ENCODE measurements at regions not wholly inside any gene's neighbourhood (a gene's known extent, or its start where the extent isn't known, plus 50 kb on each side); places are given as distances from the start of the nearest gene placed in this dataset.

GRCh38 chr11:62025487-62026105, 58.2 kb upstream of the FTH1 start (continued):
- TF ChIP-seq CHD2 (IDR thresholded peaks at IDR 0.05; ENCODE audit: low read depth, low read length) (peak; percentile 43; the same call in 1 of the 2 replicates), RBFOX2 (IDR thresholded peaks at IDR 0.05; ENCODE audit: low read depth, low read length) (peak; percentile 39; the same call in 1 of the 2 replicates), ELF1 (tag; IDR thresholded peaks at IDR 0.05) (peak; percentile 79), KDM2B (CRISPR knock-in tag; IDR thresholded peaks at IDR 0.05) (no peak), POLR2H (tag; IDR thresholded peaks at IDR 0.05; ENCODE audit: low read depth) (peak; percentile 46; the same call in 1 of the 2 replicates), TAF9B (IDR thresholded peaks at IDR 0.05; ENCODE audit: partially characterized antibody) (peak; percentile 98), FIP1L1 (IDR thresholded peaks at IDR 0.05; ENCODE audit: low read depth, low read length, poor library complexity, severe bottlenecking) (no peak), ZNF785 (CRISPR knock-in tag; IDR thresholded peaks at IDR 0.05) (no peak), ZEB2 (IDR thresholded peaks at IDR 0.05) (peak; percentile 92), YBX1 (IDR thresholded peaks at IDR 0.05) (no peak), MECOM (CRISPR knock-in tag; IDR thresholded peaks at IDR 0.05) (no peak), ZBTB5 (IDR thresholded peaks at IDR 0.05) (no peak), SMAD2 (IDR thresholded peaks at IDR 0.05; ENCODE audit: low read depth, low read length) (no peak), SOX6 (IDR thresholded peaks at IDR 0.05) (peak; percentile 98), FOXK1 (CRISPR knock-in tag; IDR thresholded peaks at IDR 0.05; ENCODE audit: borderline replicate concordance) (peak; percentile 96), ZNF12 (CRISPR knock-in tag; IDR thresholded peaks at IDR 0.05) (no peak), ETV5 (CRISPR knock-in tag; IDR thresholded peaks at IDR 0.05; ENCODE audit: low read depth) (peak; percentile 97), KDM1A (IDR thresholded peaks at IDR 0.05) (peak; percentile 71 to 85), ZNF57 (CRISPR knock-in tag; IDR thresholded peaks at IDR 0.05) (no peak)
- TF ChIP-seq, protein P1, sequence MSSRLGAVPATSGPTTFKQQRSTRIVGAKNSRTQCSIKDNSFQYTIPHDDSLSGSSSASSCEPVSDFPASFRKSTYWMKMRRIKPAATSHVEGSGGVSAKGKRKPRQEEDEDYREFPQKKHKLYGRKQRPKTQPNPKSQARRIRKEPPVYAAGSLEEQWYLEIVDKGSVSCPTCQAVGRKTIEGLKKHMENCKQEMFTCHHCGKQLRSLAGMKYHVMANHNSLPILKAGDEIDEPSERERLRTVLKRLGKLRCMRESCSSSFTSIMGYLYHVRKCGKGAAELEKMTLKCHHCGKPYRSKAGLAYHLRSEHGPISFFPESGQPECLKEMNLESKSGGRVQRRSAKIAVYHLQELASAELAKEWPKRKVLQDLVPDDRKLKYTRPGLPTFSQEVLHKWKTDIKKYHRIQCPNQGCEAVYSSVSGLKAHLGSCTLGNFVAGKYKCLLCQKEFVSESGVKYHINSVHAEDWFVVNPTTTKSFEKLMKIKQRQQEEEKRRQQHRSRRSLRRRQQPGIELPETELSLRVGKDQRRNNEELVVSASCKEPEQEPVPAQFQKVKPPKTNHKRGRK (tag; IDR thresholded peaks at IDR 0.05) = no peak
- TF ChIP-seq, protein P2, sequence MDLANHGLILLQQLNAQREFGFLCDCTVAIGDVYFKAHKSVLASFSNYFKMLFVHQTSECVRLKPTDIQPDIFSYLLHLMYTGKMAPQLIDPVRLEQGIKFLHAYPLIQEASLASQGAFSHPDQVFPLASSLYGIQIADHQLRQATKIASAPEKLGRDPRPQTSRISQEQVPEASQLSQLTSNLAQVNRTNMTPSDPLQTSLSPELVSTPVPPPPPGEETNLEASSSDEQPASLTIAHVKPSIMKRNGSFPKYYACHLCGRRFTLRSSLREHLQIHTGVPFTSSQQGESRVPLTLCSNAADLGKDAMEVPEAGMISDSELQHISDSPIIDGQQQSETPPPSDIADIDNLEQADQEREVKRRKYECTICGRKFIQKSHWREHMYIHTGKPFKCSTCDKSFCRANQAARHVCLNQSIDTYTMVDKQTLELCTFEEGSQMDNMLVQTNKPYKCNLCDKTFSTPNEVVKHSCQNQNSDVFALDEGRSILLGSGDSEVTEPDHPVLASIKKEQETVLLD (IDR thresholded peaks at IDR 0.05) = peak; percentile 21; the same call in 1 of the 2 replicates
- TF ChIP-seq, protein P3, sequence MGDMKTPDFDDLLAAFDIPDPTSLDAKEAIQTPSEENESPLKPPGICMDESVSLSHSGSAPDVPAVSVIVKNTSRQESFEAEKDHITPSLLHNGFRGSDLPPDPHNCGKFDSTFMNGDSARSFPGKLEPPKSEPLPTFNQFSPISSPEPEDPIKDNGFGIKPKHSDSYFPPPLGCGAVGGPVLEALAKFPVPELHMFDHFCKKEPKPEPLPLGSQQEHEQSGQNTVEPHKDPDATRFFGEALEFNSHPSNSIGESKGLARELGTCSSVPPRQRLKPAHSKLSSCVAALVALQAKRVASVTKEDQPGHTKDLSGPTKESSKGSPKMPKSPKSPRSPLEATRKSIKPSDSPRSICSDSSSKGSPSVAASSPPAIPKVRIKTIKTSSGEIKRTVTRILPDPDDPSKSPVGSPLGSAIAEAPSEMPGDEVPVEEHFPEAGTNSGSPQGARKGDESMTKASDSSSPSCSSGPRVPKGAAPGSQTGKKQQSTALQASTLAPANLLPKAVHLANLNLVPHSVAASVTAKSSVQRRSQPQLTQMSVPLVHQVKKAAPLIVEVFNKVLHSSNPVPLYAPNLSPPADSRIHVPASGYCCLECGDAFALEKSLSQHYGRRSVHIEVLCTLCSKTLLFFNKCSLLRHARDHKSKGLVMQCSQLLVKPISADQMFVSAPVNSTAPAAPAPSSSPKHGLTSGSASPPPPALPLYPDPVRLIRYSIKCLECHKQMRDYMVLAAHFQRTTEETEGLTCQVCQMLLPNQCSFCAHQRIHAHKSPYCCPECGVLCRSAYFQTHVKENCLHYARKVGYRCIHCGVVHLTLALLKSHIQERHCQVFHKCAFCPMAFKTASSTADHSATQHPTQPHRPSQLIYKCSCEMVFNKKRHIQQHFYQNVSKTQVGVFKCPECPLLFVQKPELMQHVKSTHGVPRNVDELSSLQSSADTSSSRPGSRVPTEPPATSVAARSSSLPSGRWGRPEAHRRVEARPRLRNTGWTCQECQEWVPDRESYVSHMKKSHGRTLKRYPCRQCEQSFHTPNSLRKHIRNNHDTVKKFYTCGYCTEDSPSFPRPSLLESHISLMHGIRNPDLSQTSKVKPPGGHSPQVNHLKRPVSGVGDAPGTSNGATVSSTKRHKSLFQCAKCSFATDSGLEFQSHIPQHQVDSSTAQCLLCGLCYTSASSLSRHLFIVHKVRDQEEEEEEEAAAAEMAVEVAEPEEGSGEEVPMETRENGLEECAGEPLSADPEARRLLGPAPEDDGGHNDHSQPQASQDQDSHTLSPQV (IDR thresholded peaks at IDR 0.05) = peak; percentile 75
